Right lung (tissue), 2 donors: ENCODE measurements at regions not wholly inside any gene's neighbourhood (a gene's known extent, or its start where the extent isn't known, plus 50 kb on each side); places are given as distances from the start of the nearest gene placed in this dataset.

ENCODE experiments used
- DNase-seq, 2 donors: peaks; one replicate each; pipeline ENCODE4 v3.0.0-alpha.2; 2013

DNA sequence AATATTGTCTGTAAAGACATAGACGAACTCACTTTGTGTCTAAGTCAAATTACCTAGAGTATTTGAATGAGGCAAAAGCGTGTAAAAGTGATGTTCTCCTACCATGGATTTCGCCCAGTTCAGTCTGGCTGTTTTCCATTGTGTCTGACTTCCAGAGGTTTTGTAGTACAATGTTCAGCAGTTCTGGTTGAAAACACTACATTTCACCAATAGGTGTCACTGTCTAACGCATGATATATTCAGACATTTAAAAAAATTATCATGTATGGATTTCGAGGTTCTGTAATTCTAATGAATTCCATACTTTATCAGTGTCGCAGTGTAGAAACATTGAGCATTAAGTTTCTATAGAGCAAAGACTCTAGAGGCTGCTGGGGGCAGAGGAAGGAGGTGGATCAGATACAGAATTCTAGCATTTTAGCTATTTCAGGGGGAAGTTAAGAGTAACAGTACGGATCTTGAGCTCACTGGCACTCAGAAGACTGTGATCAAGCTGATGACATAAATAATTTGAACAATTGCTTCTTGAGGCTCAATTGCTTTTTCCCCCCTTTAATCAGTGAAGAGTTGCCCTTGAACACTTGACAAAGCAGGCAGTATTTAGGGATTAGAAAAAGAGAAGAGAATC is 196.9 kb upstream of the RHOBTB1 start:
- DNase-seq, result peak; percentile 70 to 77

DNA sequence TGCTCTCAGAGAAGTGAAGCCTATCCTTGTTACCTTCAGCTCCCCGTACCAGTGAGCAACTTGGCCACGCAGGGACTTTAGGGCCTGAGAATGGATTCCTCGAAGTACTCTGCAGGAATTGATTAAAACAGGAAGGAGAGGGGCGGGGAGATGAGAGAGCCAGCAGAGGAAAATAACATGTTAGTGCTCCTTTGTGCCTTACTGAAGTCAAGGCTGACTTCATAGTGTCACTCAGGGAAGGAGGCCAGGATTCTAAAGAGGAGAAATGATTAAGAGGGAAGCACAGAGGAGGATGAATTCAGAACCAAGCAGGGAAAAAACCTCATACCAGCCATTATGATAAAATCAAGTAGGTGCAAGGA is 195.6 kb upstream of the RHOBTB1 start:
- DNase-seq, result no peak

DNA sequence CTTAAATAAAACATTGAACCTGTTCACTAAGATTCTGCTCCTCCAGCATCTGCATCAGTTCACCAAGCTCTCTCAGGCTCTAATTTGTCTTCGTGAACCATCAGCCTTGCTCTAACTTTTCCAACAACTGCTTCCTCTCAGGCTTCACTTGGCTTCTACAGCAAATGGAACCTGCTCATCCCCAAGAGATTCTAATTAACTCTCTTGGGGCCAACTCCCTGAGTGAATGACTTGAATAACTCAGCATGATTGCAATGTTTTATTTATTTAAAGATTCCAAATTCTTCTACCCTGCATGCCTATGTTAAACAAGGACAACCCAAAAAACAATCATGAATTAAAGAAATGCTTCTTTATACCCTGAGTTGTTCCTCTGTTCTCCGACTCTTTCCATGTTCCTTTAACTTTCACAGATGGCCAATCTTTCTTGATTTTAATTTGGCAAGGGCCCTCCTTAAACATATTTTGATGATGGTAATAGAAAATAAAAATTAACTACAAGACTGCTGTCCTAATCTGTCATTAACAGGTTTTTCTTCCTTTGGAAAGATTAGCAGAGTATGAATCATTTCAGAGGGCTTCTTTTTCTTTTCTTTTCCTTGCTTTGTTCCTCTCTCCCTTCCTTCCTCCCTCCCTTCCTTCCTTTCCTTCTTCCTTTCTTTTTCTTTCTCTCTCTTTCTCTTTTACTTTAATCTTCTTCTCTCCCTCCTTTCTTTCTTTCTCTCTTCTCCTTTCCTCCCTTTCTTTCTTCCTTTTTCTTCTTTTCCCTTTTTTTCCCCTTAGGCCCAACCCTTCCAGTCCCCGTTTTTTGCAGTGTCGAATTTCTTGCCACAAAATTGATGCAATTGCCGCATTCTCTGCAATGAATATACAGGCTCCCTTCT is 195.0 kb upstream of the RHOBTB1 start:
- DNase-seq, result peak; percentile 36 to 38

DNA sequence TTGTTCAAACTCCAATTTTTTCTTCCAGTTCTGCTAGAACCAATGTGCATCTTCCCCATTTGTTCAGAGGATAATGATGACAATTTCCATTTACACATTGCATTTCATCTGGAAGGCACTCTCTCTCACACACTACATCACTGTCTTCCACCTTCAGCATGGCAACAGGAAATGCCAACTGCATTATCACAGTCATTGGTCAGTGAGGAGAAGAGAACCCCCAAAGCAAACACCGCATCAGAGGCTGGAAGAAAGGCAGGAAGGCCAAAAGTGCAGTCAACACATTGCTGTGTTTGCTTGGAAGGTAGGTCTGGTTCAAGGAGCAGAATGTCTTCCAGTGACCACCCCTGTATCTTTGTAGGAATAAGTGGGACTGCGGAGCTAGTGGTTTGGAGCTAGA is 192.2 kb upstream of the RHOBTB1 start:
- DNase-seq, result no peak

DNA sequence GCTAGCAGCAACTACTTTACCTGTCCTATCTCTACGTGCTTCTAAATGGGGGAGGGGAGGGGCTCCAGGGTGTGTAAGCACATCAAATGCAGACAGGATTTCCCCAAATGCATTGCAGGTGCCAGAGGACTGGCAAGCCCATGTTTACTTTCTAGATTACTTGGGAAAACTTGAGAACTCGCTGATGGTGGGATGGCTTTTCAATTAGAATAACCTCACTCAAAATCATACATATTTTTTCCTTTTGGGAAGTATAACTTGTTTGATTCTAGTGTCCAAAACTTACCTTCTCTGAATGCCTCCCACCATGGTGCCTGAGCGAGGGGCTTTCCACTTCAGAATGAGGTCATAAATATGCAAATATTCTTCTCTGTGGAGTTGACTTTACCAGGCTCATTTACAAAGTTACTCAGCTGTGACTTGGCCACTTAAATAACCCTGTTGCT is 191.3 kb upstream of the RHOBTB1 start:
- DNase-seq, result no peak

DNA sequence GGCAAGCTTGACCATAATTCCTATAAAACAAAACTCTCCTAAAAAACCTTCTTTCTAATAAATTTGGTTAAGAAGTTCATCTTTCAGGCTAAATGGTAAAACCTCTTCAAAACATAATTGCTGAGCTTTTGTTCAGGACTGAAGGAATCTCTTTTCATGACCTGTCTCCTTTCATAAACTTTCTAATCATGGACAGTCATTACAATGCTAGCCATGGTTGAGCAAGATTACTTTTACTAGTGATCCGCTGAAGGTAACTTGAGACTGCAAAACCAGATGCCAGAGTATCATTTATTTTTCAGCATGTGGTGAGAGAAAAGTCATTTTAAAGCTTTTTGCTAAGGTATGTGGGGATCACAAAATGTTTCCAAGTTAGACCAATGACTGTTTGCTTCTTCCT is 186.4 kb upstream of the RHOBTB1 start:
- no peak for DNase-seq

DNA sequence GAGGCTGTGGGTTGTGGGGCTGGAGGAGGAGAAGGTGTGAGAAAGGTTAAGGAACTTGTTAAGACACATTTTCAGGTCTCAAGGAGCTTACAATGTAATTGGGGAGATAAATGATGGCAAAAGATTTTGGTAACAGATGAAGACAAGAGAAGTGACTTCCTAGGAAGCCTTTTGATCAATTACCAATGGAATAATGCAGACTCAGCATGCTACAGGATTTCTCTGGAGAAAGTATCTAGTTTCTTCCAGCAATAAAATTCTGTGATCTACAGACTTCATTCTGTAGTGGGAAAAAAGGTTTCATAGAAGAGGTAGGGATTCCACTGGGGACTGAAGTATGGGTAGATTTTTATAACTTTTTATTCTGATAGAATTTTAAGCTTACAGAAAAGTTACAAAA is 184.2 kb upstream of the RHOBTB1 start:
- no peak for DNase-seq

DNA sequence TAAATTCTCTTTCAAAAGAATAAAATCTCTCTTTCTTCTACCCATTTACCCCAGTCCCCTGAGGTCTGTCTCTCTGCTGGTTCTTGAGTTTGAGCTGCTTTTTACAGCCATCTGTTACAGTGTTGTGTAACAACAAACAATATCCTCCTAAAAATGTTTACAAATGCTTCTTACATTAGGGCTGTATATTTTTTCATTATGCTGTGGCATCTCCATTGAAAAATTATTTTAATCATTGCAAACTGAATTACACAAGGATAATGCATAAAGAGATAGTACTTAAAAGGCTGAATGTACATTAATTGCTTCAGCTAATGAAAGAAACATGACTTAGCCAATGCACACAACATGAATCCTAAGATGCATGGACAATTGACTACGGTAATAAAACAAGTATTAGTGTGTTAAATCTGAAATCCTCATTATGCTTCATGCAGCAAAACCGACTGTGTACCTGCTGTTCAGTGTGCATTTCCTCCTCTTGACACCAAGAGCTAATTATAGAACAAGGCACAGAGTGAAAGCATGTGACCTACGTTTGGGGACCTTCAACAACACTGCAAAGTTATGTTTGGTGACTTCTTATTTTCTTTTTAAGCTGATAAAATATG is 181.7 kb upstream of the RHOBTB1 start:
- no peak for DNase-seq

DNA sequence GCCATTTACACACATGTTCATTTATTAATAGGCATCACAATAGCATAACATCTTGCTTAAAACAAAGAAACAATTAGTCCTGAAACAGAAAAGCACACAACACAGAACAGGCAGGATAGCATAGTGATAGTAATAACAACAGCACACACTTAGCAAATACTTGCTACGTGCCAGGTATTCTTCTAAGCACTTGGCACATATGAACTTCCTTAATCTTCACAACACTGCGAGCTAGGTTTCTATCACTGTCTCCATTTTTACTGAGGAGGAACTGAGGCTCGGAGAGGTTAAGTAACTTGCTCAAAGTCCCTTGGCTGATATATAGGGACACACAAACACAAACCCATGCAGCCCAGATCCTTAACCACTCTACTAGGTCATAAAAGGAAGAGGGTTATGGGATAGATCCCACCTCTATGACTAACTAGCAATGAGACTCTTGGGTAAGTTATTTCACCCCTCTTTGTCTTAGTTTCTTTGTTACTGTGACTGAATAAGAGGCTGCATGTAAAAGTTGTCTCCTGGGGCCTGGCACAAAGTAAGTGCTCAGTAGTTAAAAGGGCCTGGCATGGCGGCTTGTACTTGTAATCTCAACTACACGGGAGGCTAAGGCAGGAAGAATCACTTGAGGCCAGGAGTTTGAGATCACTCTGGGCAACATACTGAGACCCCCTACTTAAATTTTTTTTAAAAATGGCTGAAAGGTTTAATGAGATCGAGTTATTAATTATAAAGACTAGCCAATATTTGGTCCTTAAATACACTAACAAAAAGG is 181.0 kb upstream of the RHOBTB1 start:
- no peak for DNase-seq

DNA sequence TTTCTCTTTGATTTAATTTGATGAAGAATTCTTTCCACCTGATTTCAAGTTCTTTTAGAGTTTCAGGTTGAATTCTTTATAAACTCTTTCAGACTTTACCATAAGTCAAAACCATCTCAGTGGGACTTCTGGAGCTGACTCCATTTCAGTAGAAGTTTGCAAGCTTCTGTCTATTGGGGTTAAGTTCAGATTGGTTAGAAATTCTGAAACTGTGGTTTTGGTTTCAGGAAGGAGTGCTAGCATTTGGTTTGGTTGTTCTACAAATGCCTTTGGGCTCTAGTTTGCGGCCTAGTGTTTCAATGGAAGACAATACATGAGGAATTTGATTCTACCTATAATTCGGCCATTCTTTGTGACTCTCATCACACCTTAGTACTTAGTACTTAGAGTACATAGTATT is 176.8 kb upstream of the RHOBTB1 start:
- no peak for DNase-seq

DNA sequence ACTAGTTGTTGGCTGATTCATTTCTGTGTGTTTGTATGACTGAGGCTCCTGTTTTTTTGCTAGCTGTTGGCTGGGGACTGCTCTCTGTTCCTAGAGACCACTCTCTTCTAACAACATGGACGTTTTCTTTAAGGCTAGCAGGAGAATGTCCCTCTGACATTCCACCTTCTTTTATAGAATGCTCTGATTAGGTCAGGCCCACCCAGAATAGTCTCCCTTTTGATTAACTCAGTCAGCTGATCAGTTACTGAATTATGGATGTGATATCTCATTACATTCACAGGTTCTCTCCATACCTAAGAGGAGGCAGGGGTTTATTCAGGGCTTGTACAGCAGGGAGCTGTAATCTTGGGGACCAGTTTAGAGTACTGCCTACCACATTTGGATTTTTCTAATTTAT is 175.6 kb upstream of the RHOBTB1 start:
- DNase-seq, result no peak

DNA sequence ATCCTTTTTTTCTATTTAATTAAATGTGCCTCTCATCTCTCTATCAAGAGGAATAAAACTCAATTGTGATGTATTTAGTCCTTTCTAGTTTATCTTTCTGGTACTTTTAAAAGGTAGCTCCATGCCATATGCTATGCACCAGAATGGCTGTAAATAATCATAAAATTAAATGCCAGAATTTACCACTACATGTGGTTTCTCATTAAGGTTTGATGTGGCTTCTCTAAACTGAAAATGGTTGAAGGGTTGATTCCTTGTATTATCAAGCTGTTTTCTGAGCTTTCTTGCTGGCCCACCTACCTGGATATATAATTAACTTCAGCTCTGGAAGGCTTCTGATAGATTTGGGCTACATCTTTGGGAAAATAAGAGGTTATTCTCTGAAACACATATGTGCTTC is 171.9 kb upstream of the RHOBTB1 start:
- DNase-seq, result no peak

DNA sequence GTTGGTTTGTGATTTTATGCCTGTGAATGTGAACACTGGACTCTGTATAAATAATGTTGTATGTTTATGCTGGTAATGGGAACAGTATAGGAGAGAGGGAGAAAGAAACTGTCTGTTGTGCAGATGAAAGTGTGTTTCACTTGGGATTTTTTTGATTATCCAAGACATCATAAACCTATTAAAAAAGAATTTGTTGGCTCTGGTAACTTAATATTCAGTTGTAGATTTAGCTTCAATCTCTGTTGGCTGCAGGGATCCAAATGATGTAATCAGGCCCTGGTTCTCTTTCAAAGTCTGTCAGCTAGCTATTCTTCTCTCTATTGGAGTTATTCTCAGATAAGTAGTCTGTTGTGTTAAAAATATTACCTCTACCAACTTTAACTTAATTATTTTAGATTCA is 168.8 kb upstream of the RHOBTB1 start:
- DNase-seq, result no peak

DNA sequence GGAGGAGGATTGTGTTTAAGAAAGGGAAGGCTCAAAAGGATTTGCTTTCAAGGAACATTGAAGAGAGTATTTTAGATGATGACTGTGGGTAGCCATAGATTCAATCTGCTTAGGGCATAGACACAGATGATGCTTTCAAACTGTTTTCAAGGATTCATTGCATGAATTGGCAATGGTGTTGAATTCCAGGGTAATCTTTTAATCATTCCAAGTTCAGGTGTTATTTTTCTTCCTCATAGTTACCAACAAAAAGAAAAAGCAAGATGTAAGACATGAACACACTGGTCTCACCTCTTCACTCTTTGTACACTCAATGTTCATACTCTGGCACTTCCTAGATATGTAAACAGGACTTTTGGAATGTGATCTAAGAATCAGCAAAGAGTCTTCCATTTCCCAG is 167.0 kb upstream of the RHOBTB1 start:
- DNase-seq, result no peak

DNA sequence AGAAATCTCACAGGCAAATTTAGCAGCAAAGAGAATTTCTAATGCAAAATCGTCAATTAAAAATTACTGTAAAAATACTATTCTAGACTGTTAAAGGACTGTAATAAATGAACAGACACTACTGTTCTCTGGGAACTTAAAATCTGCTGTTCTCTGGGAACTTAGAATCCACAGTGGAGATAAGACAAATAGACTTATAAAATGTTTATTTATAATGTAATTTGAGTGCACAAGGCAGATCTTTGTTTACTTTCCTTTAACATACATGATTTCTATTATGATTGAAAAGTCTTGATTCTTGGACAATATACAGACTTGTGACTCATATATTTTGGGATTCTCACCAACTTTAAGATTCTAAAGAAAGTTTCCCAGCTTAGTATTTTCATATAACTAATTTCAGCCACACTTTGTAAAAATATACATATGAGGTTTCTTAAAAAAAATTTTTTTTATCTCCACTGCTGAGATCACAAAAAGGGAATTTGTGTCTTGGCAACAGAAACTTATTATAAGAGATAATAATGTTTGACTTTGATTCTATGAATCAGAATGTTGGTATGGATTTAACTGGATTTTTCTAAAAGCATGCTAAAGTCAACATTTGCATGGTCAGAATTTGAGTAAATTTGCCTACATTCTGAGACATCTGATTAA is 166.3 kb upstream of the RHOBTB1 start:
- no peak for DNase-seq

DNA sequence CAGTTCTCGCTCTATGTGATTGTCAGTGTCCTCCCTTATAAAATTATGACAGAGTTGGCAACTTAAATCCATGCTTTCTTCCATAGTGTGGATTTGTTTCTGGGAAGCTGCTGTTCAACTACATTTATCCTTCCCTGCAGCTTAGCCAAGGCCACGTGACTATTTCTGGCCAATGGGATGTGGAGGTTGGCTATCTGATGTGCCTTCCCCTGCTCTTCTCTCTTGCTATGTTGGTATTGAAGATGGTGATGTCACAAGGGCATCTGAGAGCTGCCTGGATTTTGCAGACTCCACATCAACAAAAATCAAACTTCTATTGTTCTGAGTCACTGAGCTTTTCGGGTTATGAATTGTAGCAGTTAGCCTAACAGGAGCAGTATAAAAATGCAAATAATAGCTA is 164.9 kb upstream of the RHOBTB1 start:
- no peak for DNase-seq

DNA sequence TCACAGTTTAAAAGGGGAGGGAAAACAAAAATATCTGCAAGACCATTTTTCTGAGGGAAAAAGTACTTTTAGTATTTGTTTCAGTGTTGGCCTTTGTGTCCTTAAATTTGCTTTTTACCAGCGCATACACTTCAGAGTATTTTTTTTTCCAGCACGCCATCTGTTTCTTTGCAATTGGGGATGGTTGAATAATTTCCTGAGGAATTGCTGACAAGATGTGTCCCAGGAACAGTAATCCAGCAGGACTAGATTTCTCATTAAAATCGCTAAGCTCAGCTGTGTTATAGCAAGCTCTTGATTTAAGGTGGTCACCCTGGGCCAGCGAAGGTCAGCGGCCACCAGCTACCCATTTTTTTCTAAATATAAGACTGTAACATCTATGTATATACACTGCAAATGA is 156.9 kb upstream of the RHOBTB1 start:
- DNase-seq, result no peak

DNA sequence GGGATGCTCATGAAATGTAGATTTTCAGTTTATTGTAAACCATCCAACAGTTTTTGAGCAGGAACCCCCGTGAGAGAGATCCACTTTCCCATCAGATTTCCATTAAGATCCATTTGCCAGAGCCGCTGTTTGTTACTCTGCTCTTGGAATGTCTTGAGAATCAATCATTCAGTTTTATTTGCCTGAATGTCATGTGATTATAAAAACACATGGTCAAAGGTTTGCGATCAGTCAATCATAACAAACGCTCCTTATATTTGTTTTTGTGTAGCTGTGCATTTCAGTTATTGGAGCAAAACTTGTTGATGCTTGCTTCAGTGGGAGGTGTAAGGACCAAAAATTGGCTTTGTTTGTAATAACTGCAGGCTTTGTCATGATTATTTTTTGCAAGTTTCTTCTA is 155.8 kb upstream of the RHOBTB1 start:
- no peak for DNase-seq

DNA sequence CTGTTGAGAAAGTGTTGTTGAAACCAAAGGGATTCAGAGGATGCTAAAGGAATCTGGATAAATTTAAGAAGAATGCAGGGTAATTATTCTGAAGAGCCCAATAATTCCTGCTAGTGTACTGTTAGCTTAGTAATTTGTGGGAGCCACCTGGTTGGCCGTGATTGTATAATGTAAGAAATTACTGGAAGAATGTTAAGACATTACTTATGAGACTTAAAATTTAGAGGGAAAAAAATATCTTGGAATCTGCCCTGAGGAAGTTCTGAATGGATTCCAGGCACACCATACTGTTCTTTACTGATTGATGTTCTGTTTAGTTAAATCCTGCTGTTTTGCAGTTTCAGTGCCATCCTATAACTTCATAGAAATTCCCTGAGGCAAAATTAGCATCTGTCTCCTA is 155.0 kb upstream of the RHOBTB1 start:
- DNase-seq, result no peak

DNA sequence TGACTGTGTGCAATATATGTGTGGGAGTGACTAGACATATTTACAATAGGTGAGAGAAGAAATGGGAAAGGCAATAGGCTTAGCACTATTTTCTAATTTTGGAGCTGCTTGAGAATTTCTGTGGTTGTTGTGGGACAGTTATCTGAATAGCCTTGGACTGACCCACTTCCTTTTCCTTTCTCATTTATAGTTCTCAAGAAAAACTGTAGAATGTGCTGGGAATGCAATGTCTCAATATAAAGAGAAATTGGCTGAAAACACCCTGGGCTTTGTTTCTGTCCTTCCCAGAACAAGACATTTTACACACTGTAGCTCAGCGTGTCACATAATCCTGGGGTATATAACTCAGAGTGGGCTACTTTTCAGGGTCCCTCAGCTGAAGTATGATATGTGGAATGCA is 153.0 kb upstream of the RHOBTB1 start:
- no peak for DNase-seq

DNA sequence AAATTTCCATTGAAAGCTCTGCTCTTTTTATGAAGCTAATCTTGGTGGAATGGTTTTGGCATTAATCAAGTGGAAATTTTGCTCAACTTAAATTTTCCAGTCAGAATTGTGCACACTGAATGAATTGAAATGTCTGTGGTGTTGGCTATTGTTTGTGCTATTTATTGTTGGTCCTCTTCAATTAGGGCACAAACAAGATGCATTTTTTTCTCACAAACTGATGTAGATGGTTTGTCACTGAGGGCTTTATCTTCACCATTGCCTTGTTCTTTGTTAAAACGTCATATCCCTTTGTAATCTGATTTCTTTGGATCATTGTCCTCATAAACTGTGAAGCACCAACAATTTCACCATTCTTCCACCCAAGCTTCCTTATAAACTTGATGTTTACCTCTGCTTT is 152.1 kb upstream of the RHOBTB1 start:
- DNase-seq, result no peak

DNA sequence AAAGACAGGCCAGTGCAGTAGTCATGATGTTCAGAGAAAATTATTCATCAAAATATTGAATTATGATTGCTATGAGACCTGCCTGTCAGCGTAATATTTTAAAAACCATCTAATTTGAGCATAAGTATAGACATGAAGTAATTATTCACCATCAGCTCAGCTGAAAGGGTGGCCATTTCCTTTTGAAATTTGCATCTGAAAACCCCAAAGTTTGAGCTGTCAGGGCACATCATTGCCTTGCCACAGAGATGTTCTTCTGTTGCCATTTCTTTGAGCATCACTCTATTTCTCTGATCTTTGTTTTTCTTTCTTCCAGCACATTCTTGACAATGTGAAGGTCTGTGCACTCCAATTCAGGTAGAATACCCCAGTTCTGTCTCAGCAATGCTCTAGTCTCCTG is 147.5 kb upstream of the RHOBTB1 start:
- no peak for DNase-seq
